ENCODE measurements at regions not wholly inside any gene's neighbourhood (a gene's known extent, or its start where the extent isn't known, plus 50 kb on each side); places are given as distances from the start of the nearest gene placed in this dataset.

DNA sequence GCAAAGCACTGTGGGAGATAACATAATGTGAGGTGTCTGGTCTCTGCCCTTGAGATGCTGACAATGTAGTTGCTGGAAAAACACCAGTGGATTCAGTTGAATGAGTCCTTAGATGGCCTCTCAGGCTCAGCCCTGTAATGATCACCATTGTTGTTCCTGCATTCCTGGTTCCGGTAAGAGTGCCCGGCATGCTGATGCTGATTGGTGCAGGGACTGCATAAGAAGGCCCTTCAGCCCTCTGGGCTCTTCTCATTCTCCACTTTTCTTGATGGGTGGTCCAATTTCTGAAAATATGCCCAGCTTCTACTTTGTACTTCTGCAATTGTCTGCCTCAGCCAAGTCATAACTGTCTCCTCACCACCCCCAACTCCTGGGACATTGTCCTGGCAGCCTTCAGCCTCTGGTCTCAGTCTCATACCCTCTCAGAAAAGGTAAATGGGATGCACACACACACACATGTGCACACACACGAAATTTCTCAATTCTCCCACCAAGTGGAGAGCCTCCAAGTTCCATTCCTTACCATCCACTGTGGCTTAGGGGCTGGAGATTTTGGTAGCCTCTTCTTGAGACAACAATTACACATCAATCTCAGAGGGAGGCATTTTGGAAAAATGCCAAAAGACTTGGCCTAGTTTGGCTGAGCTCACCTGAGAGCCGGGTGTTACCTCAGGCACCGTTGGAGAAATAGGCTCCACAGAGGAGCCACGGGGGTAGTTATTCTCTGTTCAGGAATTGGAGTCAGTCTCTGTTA, 314.9 kb downstream of the RPS24 start:
- no peak for DNase-seq

DNA sequence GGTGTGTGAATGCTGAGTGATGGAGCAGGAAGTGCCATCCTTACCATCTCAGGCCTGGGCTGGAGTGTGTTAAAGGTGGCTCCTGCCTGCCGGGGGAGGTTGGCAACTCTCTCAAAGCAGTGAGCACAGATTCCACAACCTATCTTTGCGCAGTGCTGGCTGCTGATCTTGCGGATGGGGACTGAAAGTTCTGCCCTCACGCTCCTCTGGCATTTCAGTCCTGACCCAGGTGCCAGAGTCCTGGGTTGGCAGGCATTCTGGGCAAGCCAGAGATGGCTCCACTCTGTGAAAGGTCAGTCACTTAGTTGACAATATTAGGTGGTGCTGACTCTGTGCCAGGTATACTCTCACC, 315.5 kb downstream of the RPS24 start:
- DNase-seq: no peak

DNA sequence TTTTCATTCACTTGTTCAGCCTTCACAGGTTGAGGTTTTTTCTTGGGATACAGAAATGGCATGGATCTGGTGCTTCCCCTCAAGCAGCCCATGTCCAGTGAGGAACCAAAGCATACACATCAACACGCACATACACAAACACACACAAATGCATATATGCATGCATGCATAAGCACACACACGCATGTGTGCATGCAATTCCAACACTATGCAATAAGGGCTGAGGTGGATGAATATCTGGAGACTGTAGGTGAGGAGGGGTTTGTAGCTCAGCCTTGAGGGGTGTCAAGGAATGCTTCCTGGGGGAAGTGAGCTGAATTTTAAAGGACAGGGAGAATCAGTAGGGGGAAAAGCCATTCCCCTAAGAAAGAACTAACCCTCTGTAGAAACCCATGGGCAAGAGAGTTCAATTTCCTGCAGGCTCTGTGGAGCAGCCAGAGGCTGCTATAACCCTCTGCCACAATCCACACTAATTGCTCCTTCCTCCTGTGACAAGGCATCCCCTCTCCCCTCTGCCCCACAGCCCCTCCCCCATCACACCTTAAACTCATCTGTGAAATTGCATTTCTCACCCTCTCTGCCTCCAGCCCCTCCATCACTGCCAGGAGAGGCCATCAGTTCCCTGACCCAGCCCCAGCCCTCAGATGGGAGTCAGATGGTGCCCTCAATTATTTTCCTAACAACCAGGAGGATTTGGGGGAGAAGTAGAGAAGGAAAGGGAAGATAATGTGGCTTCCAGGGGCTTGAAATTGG, 316.4 kb downstream of the RPS24 start:
- no peak for DNase-seq

DNA sequence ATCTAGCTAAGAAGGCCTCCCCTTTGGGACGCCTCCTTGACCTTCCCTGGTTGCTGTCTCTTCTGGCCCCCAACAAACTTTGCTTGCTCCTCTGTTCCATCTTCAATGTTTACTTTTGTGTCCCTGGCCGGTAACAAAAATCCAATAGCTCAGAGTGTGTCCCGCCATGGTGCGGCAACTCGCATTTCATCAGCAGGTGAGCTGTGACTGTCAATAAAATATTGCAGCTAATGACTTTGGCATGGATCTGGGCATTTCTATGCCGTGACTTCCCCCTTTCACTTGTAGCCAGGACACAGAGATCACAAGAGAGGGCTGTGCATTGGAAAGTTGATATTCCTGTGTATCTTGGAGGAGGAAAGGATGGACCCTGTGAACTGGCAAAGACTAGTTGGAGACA, 317.6 kb downstream of the RPS24 start:
- no peak for DNase-seq

DNA sequence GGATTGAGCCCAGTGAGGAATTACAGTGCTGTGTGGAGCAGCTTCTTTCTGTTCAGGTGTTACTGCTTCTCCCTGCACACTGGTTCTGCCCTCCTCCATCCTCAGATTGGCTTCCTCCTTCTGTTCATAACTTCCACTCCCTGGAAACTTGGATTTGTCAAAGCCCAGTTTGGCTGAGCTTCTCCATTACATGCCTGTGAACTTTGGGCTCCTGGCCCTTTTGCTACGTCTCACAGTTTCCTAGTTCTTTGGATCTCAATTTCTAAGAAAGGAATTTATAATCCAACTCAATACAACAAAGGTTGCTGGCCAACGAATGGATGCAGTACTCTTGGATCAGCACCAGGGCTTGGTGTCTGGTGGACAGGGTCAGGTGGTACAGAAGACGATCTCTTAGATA, 318.1 kb downstream of the RPS24 start:
- DNase-seq: no peak

DNA sequence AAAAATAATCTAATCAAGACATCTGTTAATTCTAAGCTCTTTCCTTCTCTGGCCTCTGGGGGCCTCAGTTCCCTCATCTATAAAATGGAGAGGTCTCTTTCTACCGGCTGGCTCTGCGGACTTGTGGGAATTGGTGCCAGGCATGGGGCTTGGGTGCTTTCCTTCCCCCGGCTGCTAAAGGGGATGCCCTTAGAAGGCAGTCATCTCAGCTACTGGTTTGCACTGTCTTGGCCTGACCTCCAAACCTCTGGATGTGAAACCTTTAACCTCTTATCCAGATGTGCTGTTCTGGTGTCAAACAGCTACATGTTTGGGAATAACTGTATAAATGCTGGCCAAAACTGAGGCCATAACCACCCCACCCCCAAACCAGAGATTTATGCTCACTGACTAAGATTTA, 320.0 kb downstream of the RPS24 start:
- DNase-seq: no peak

DNA sequence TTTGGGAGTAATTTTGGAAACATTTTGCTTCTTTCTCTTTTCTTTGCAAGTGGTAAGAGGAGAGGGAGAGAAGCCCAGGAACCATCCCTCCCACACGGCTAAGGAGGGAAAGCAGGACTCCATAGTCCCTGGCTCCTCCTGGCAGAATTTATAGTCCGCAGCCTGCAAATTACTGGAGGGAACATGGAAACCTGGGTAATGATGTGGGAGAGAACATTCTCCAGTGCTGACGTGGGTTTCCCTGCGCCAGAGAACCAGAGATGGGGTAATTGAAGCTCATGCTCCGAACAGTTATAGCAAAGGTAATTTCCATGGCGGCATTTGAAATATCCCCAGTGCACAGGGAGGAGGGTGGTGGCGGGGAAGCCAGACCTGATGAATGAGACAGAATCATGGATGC, 320.4 kb downstream of the RPS24 start:
- DNase-seq: no peak

DNA sequence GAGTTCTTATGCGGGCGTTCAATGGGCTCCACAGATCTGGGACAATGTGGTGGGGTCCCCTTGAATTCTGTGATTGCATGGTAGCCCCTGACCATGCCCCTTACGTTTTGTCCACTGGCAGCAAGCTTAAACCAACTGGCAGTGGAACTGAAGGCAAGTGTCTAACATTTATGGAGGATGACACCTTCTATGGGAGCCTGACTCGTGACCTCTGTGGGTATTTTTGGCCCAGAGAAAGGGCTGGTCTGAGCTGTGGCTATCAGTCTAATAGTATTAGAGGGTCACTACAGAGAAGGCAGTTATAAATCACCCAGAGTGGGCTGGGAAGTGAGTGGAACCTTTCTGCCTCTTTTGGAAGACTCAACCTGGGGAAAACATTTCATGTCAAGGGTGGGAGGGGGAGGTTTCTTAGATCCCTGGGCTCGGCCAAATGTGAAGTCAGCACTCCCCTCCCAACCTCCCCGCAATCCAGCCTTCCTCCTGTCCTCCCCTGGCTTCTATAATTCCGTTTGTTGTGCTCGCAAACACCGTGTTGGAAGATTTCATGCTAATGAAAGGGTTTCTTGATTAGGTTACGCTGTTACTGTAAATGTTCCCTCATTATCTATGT, 322.7 kb downstream of the RPS24 start:
- DNase-seq: no peak

DNA sequence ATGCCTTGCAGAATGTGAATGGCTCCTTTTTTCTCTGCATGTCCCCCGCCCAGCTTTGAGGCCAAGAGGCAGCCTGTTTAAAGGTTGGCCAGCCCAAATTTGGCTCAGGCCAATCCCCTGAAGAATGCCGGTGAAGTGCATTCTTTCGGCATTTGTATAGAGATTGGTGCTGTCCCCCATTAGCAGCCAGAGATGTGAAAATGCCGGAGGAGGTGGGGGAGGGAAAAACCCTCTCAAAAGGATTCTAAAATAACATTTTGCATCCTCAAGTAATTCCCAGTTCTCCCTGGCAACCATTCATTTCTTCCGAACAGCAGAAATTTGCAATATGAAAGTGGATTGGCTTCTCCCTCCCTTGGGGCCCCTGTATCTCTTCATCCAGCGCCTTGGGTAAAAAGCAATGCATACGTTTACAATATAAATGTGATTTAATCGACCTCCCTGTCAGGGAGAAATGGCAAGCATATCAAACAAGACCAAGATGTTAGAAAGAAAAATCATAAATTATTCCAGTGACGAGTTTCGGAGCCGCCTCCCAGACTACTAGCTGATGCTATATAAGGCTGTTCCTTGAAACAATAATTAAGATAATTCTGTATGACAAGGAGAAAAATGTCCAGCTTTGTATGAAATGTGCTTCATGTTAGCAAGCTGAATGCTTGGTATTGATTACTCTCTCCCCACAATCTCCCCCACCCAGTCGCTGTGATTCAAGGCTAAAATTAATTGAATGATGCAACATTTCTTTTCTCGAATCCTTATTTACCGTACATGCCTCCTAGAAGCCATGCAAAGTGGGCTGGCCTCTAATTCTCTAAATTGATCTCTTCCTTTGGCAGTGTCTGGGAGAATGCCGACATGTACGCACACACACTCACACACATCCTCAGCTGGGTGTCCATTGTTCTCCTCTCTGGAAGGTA, 323.7 kb downstream of the RPS24 start:
- no peak for DNase-seq

DNA sequence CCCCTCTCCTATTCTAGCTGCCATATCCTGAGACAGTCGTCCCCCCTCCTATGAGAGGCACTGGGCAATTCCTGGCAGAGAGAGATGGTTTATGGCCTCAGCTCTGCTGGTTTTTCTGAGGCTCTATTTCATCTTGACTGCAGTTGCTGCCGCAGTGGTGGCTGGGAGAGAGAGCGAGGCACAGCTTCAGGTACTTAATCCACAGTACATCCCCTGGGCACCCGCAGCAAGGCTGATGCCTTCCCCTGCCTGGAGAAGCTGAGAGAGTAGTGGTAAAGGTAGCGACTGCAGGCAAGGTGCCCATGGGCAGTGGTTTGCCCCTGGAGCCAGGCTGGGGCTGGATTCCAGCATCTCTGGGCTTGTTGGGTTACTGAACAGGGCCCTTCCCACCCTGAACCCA, 324.7 kb downstream of the RPS24 start:
- no peak for DNase-seq

DNA sequence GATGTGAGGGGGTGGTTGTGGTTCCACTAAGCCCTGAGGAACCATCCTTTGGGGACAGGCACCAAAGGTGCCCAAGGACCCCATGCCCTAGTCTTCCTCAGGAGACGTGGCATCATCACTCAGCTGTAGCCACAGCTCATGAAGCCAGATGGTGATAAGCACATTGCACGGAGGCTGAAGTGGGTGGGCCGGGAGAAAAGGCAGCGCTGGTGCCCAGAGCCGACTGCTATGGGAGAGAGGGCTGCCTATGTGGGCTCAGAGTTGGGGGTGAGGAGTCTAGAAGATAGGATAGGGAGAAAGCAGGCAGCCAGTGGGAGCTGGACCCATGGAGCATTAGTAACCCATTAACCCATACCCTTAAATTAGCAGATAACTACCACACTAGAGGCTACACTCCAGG, 325.3 kb downstream of the RPS24 start:
- DNase-seq: no peak

DNA sequence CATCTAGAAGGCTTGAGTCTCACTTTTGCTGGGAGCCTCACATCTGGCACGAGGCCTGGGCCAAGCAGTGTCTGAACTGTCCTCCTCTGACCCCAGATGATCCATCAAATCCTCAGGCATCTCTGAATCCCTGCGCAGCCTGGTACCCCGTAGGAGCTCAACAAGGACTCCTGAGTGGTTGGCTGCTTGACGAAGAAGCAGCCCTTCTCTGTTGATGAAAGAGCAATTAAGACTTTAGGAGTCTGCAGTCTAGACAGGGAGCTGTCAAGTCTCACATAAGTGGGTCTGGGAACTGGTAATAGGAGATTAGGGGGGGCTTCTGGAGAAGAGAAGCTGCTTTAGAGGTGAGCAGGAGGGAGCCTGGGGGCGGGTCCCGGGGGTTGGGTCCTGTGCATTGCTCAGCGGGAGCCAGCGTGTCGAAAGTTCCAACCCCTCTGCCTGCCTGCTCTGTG, 326.0 kb downstream of the RPS24 start:
- DNase-seq: no peak

DNA sequence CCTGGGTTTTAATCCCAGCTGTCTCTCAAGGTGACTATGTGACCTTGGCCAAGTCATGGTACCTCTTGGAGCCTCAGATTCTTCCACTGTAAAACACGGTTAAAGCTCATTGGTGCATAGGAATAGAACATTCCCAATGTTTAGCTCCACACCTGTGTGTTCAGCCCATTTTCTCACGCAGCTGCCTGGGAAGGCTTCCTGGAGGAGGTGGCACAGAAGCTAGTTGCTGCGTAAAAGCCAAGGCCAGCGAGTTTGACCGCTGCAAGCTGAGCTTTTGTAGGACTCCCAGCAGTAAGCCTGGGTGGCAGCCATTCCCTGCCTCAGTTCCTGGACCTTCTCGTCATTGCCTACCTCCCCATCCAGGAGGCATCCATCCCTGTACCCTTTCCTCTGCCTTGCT, 326.6 kb downstream of the RPS24 start:
- DNase-seq: no peak

DNA sequence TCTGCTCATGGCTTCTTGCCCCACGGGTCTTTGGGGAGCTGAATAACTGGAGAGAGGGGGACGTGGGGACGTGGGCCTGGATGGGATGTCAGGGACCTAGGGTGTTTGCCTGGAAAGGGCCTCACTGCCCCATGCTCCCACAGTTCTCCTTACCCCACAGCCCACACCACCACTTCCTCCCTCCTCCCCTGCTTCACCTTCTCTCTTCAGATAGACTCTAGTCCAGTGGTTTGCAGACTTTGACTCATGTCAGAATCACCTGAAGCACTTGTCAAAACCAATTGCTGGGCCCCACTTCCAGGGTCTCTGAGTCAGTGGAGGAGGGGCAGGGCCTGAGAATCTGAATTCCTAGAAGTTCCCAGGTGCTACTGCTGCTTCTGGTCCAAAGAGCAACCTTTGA, 327.4 kb downstream of the RPS24 start:
- no peak for DNase-seq

DNA sequence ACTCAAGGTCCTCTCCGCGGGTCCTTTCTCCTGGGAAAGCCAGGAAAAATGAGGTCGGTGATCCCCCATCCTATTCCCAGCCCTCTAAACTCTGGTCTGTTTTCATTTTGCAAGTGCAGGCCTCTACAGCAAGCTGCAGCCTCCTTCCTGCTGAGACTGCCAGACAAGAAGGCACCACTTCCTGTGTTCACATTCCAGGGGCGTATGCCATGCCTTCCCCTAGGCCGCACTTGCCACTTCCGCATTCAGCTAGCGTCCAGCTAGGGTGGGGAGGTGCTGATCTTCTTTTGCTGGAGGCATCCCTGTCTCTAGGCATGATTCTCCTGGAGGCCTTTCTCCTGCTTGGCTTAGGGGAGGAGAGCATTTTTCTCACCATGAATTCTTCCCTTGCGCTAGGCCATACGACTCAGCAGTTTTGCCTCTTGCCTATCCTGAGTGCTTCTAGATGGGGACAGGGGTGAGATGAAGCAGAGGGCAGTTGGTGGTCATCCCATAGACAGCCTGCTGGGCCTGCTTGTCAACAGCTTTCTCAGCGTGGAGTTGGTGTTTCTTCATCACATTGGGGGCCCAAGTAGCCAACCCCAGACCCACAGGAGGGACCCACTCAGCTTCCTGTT, 328.9 kb downstream of the RPS24 start:
- DNase-seq: no peak

DNA sequence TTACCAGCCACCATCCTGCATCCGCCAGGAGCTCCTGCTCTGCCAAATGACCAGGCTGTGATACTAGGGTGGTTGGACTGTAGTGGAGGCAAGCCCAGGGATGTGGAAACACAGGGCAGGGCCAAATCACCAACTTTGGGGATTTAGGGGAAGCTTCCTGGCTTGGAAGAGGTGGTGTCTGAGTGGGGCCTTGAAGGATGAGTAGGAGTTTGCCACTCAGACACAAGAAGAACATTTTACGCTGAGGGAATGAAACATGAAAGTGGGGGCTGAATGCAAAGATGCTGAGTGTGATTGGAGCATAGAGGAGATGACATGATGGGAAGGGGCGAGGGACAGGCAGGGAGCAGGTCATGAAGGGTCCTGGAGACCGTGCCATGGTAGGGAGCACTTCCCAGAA, 329.5 kb downstream of the RPS24 start:
- DNase-seq: no peak

DNA sequence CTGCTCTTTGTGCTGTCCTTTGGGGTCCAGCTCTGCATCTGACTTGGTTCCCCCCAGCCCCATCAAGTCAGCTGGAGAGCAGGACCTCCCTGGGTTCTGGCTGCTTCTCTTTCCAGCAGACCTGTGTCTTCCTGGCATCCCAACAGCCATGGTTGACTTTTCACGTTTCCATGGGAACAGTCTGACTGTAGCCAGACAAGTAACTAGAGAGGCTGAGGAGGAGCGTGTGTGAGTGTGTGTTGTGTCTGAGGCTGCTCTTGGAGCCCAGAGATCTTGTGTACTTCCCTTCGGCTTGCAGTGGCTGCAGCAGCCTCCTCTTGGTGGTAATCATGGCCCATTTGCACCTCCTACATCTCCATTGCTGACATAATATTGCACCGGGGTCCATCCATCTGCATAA, 332.0 kb downstream of the RPS24 start:
- DNase-seq: no peak

DNA sequence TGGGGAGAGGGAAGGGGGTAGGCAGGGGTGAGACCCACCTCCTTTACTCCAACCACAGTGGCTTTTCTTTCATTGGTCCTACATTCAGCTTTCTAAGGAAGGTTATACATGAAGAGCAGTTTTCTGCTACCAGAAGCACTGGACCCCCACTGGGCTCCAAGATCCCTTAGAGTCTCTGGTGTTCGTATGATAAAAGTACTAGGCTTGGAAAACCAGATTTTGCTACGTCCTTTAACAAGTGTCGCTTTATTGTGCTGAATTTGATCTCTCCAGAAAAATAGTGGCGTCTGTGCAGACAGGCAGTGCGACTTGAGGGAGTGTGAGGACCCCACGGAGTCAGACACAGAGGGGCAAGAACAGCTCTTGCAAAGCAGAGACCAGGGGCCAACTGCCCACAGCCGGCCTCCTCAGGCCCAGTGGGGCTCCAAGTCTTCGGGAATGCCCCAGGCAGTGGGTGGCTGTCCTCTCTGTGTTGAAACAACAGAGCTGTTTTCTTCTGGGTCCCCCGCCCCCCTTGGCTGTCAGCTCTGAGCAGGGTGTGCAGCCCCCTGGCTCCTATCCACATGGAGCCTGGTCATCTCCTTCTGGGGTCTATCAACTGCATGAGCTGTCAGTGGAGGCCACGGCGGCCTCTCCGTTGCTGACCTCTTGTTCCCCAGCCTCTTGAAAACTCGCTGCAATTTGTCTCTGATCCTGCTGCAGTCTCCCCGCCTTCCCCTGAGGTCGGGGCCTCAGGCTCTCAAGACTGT, 333.2 kb downstream of the RPS24 start:
- no peak for DNase-seq

DNA sequence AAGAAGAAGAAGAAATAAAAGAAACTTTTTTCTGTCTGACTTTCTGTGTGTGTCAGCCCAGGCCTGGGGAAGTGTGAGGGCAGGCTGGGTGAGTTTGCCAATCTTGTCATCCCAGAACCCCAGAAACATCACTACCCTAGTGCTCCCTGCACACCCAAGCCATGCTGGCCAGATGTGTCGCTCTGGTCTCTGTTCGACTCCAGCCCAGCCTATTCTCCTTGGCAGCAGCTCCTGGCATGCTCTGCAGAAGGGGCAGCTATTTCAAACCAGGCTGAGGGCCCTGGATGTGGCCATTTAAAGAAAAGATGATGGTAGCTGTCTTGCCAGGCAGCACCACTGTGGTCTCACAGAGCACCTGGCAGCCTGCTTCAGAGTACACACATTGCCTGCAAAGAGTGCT, 334.1 kb downstream of the RPS24 start:
- no peak for DNase-seq

DNA sequence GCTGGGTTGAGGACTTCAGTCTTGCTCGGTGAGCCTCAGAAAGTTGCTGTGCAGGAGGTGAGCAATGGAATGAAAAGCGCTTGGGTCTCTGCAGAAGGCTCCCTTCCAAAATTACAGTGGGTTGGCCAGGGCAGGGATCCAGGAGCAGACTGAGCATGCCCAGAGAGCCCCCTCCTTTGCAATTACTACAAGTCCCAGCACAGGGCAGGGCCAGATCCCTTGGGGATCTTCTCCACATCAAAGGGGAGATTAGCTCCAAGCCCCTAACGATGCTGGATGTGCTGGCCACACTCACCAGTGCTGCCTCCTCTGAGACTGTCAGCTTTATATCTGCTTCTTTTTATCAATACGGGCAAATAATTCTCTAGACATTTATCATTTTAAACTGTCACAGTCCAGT, 337.5 kb downstream of the RPS24 start:
- DNase-seq: no peak

DNA sequence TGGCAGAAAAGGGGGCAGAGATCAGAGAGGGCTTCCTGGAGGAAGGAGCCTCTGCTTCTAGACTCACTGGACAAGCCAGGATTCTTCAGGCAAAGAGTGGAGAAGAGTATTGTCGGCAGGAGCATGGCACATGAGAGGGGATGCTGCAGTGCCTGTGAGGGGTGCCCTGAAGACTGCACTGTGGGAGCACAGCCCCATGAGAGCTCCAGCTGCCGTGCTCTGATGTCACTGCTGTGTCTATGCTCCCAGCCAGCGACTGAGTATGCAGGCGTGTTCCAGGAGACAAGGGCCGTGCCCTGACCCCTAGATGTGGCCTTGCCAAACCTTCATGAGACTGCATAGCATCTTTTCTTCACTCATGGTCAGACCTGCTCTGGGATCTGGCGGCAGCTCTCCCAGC, 339.1 kb downstream of the RPS24 start:
- no peak for DNase-seq
